Nephron progenitor cell (in vitro differentiated cells): ENCODE measurements at regions not wholly inside any gene's neighbourhood (a gene's known extent, or its start where the extent isn't known, plus 50 kb on each side); places are given as distances from the start of the nearest gene placed in this dataset.
A peak's percentile ranks its signal among the peaks of the same experiment; 100 is the strongest.

Experiments used
- DNase-seq: peaks from one replicate; pipeline ENCODE4 v3.0.0; 2021
- H3K27ac Mint-ChIP-seq: 2 replicates; pipeline ENCODE4 v1.8.0; 2021; ENCODE audit warnings: mild to moderate bottlenecking, moderate library complexity, mixed read lengths
- H3K27me3 Mint-ChIP-seq: 2 replicates; pipeline ENCODE4 v1.8.0; 2021; ENCODE audit warnings: mild to moderate bottlenecking, low read depth, mixed read lengths; ENCODE audit not compliant: poor library complexity
- H3K36me3 Mint-ChIP-seq: 2 replicates; pipeline ENCODE4 v1.8.0; 2021; ENCODE audit warnings: low read depth, mixed read lengths
- H3K4me1 Mint-ChIP-seq: 2 replicates; pipeline ENCODE4 v1.8.0; 2021; ENCODE audit warnings: mixed read lengths
- H3K4me3 Mint-ChIP-seq: 2 replicates; pipeline ENCODE4 v1.8.0; 2021; ENCODE audit warnings: mild to moderate bottlenecking, moderate library complexity, mixed read lengths
- H3K9me3 Mint-ChIP-seq: 2 replicates; pipeline ENCODE4 v1.8.0; 2021; ENCODE audit warnings: mild to moderate bottlenecking, moderate library complexity, mixed read lengths
- CTCF ChIP-seq: fragments of 200-600 bp; sonication (generic); IDR thresholded peaks from 2 replicates; pipeline ENCODE4 v1.5.0; 2021; ENCODE audit warnings: antibody characterized with exemption

GRCh38 chr15:81966631-81967030, 79.2 kb downstream of the MEX3B start:
- peak overlapping the region; percentile 28 for H3K27ac Mint-ChIP-seq
- no peak for TF ChIP-seq CTCF
- H3K36me3 Mint-ChIP-seq, result peaks cover 64% of the 10 kb centered on the region
- no peak overlapping the region for H3K4me3 Mint-ChIP-seq
- H3K27me3 Mint-ChIP-seq, result no peaks in the 10 kb centered on the region
- peaks cover 37% of the 10 kb centered on the region for H3K9me3 Mint-ChIP-seq
- no peak for DNase-seq
- no peaks in the 10 kb centered on the region for H3K4me1 Mint-ChIP-seq

- Mint-ChIP-seq H3K9me3 (peaks cover 26% of the 10 kb centered on the region), H3K27me3 (no peaks in the 10 kb centered on the region), H3K4me3 (no peak overlapping the region), H3K27ac (no peak overlapping the region), H3K36me3 (peaks cover 45% of the 10 kb centered on the region), H3K4me1 (peaks cover 8% of the 10 kb centered on the region)
- DNase-seq, result no peak
- TF ChIP-seq CTCF, result no peak
These were observed 83.3 kb downstream of the MEX3B start for GRCh38 chr15:81962482-81962881.

- H3K4me1 Mint-ChIP-seq, result peaks cover 16% of the 10 kb centered on the region
- H3K4me3 Mint-ChIP-seq, result no peak overlapping the region
- no peak for DNase-seq
- no peak overlapping the region for H3K27ac Mint-ChIP-seq
- peaks cover 6% of the 10 kb centered on the region for H3K9me3 Mint-ChIP-seq
- H3K27me3 Mint-ChIP-seq, result no peaks in the 10 kb centered on the region
- peaks cover 18% of the 10 kb centered on the region for H3K36me3 Mint-ChIP-seq
- no peak for TF ChIP-seq CTCF
These were observed 86.6 kb downstream of the MEX3B start for GRCh38 chr15:81959196-81959595.

- Mint-ChIP-seq H3K4me1 (peaks cover 16% of the 10 kb centered on the region), H3K9me3 (no peaks in the 10 kb centered on the region), H3K27ac (no peak overlapping the region), H3K36me3 (peaks cover 7% of the 10 kb centered on the region), H3K27me3 (no peaks in the 10 kb centered on the region), H3K4me3 (no peak overlapping the region)
- no peak for TF ChIP-seq CTCF
- DNase-seq, result no peak
These were observed 88.1 kb downstream of the MEX3B start for GRCh38 chr15:81957698-81958097.

- no peak for TF ChIP-seq CTCF
- peaks cover 20% of the 10 kb centered on the region for H3K36me3 Mint-ChIP-seq
- no peaks in the 10 kb centered on the region for H3K27me3 Mint-ChIP-seq
- H3K9me3 Mint-ChIP-seq, result no peaks in the 10 kb centered on the region
- DNase-seq, result no peak
- no peak overlapping the region for H3K4me3 Mint-ChIP-seq
- peaks cover 16% of the 10 kb centered on the region for H3K4me1 Mint-ChIP-seq
- H3K27ac Mint-ChIP-seq, result no peak overlapping the region
These were observed 90.3 kb downstream of the MEX3B start for GRCh38 chr15:81955382-81956062.

- no peak for DNase-seq
- Mint-ChIP-seq H3K4me3 (no peak overlapping the region), H3K27ac (no peak overlapping the region), H3K4me1 (peaks cover 16% of the 10 kb centered on the region), H3K36me3 (peaks cover 30% of the 10 kb centered on the region), H3K9me3 (no peaks in the 10 kb centered on the region), H3K27me3 (no peaks in the 10 kb centered on the region)
- no peak for TF ChIP-seq CTCF
These were observed 91.5 kb downstream of the MEX3B start for GRCh38 chr15:81954158-81954783.
